ENCODE measurements at regions not wholly inside any gene's neighbourhood (a gene's known extent, or its start where the extent isn't known, plus 50 kb on each side); places are given as distances from the start of the nearest gene placed in this dataset.

- Histone ChIP-seq H3K4me3 (ENCODE audit: low read depth, low read length) (no peak overlapping the region), H3K36me3 (ENCODE audit: control insufficient read depth, insufficient read depth, low read length) (no peaks in the 10 kb centered on the region), H3K27me3 (ENCODE audit: control insufficient read depth, insufficient read depth, low read length) (no peaks in the 10 kb centered on the region)
- DNase-seq (ENCODE audit: low read depth), result no peak
- TF ChIP-seq CTCF (IDR thresholded peaks at IDR 0.05; ENCODE audit: insufficient read depth, low read depth, low read length), result no peak
- ChIA-PET CTCF (interaction anchor here (1.4 kb wide), 1 partner anchor 110 kb away, joined by 4 read pairs; no protein-coding TSS in a partner anchor), POLR2A (no interaction called here)
These were observed 89.1 kb downstream of the MAIP1 start for GRCh38 chr2:200044453-200044852.

GRCh38 chr2:200048421-200048820, 93.0 kb downstream of the MAIP1 start:
- POLR2A ChIA-PET, result no interaction called here
- CTCF ChIA-PET, result interaction anchor here (1.2 kb wide), 1 partner anchor 42 kb away, joined by 3 read pairs; no protein-coding TSS in a partner anchor

GRCh38 chr2:200049086-200049485, 93.7 kb downstream of the MAIP1 start:
- DNase-seq (ENCODE audit: low read depth), result no peak
- ChIA-PET CTCF (interaction anchor here (1.3 kb wide), 1 partner anchor 69 kb away, joined by 4 read pairs; no protein-coding TSS in a partner anchor), POLR2A (no interaction called here)
- Histone ChIP-seq H3K36me3 (ENCODE audit: control insufficient read depth, insufficient read depth, low read length) (no peaks in the 10 kb centered on the region), H3K4me3 (ENCODE audit: low read depth, low read length) (no peak overlapping the region), H3K27me3 (ENCODE audit: control insufficient read depth, insufficient read depth, low read length) (no peaks in the 10 kb centered on the region)
- TF ChIP-seq CTCF (IDR thresholded peaks at IDR 0.05; ENCODE audit: insufficient read depth, low read depth, low read length), result no peak

More at GRCh38 chr2:200048421-200048820, 93.0 kb downstream of the MAIP1 start:
- H3K36me3 ChIP-seq (ENCODE audit: control insufficient read depth, insufficient read depth, low read length), result no peaks in the 10 kb centered on the region
- H3K27me3 ChIP-seq (ENCODE audit: control insufficient read depth, insufficient read depth, low read length), result no peaks in the 10 kb centered on the region
- no peak overlapping the region for H3K4me3 ChIP-seq (ENCODE audit: low read depth, low read length)
- DNase-seq (ENCODE audit: low read depth), result no peak
- no peak for TF ChIP-seq CTCF (IDR thresholded peaks at IDR 0.05; ENCODE audit: insufficient read depth, low read depth, low read length)

GRCh38 chr2:200050921-200051610, 95.7 kb downstream of the MAIP1 start:
- no peak for DNase-seq (ENCODE audit: low read depth)
- TF ChIP-seq CTCF (IDR thresholded peaks at IDR 0.05; ENCODE audit: insufficient read depth, low read depth, low read length), result no peak
- POLR2A ChIA-PET, result no interaction called here

GRCh38 chr2:200051611-200051945, 96.2 kb downstream of the MAIP1 start:
- Histone ChIP-seq H3K4me3 (ENCODE audit: low read depth, low read length) (no peak overlapping the region), H3K36me3 (ENCODE audit: control insufficient read depth, insufficient read depth, low read length) (no peaks in the 10 kb centered on the region), H3K27me3 (ENCODE audit: control insufficient read depth, insufficient read depth, low read length) (no peaks in the 10 kb centered on the region)
- ChIA-PET POLR2A (no interaction called here), CTCF (interaction anchor here (0.7 kb wide), 1 partner anchor 255 kb away, joined by 3 read pairs; the partner anchor contains the start of gene SPATS2L)
- DNase-seq (ENCODE audit: low read depth), result no peak
- TF ChIP-seq CTCF (IDR thresholded peaks at IDR 0.05; ENCODE audit: insufficient read depth, low read depth, low read length), result no peak

More at GRCh38 chr2:200050921-200051610, 95.7 kb downstream of the MAIP1 start:
- no peaks in the 10 kb centered on the region for H3K36me3 ChIP-seq (ENCODE audit: control insufficient read depth, insufficient read depth, low read length)
- no peaks in the 10 kb centered on the region for H3K27me3 ChIP-seq (ENCODE audit: control insufficient read depth, insufficient read depth, low read length)
- CTCF ChIA-PET, result interaction anchor here (0.7 kb wide), 1 partner anchor 255 kb away, joined by 3 read pairs; the partner anchor contains the start of gene SPATS2L
- no peak overlapping the region for H3K4me3 ChIP-seq (ENCODE audit: low read depth, low read length)
